GM18951 (cell line): ENCODE measurements at regions not wholly inside any gene's neighbourhood (a gene's known extent, or its start where the extent isn't known, plus 50 kb on each side); places are given as distances from the start of the nearest gene placed in this dataset.

Experiments used
- POLR2A ChIP-seq: IDR thresholded peaks from 4 replicates; pipeline ENCODE4 v1.6.1; 2011; ENCODE audit warnings: mild to moderate bottlenecking; ENCODE audit not compliant: insufficient read length, insufficient read depth; ENCODE audit errors: extremely low read depth
- in situ Hi-C: fragments of 300-500 bp; cut with MboI; formaldehyde crosslinking; loops from one replicate; pipeline ENCODE4 v1.12.0; 2022; ENCODE audit warnings: low sequenced_read_pairs, mixed read lengths, inconsistent platforms; ENCODE audit not compliant: unreplicated experiment

DNA sequence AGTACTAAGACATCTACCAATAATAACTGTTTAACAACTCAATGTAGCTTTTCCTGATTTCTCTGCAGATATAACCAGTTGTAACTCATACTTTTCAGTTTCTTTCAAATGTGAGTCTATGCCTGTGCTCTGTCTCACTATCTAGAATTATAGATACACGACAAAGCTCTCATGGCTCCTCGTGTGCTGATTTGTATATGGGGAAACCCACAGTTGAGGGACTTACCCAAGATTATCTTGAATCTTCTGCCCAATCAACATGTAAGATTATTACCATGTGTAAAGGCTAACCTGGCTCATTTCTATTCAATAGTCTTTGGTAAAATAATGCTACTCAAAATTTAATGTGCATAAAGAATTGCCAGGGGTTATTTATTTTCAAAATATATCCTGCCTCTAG is 554.4 kb downstream of the FBXO15 start:
- no peak for TF ChIP-seq POLR2A
- in situ Hi-C loops = no loop called here

DNA sequence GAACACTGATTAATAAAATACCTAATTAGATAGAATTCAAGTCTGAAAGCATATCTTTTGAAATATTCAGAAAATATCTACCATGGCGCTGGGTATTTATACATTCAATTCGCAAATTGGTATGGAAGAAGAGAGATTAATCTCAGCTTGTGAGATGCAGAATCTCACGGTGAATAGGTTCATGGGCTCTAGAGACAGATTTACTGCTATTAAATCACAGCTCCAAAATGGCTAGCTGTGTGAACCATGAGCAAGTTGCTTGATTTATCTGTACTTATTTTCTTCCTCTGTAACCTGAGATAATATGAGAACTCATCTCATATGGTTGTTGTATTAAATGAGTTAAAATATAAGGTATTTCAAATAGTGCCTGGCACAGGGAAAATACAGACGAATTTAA is 556.7 kb downstream of the FBXO15 start:
- TF ChIP-seq POLR2A = no peak
- in situ Hi-C loops = no loop called here

DNA sequence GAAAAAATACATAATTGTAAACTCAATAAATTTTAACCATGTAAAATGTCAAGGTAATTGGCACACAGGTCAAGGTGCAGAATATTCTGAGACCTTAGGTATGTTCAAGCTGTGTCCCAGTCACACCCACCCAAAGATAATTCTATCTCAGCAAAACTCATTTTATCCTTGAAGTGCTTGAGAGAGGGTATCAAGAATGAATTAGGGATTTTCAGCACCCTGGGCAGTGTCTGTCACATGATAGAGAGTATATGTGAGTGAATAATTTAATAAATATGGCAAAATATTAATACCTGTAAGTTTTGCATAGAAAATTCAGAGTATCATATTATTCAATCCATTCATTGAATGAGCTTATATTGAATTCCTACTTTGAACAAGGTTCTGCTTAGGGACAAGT is 567.9 kb downstream of the FBXO15 start:
- in situ Hi-C loops = no loop called here
- TF ChIP-seq POLR2A = no peak

DNA sequence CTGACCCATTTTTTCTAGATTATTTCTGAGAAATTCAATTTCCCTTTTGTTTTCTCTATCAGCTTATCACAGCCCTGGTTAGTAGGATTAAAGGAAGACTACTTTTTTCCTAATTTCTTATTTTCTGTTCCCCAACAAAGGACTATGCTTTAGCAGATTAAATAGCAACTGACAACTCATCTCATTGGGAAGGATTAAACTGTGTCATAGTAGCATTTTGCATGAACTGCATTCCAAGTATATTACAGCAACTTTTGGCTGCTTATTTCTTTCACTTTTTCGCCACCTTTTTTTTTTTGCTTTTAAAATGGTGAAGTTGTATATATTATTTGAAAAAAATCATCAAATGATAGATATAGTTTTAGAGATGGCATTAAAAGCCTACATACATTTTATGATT is 570.3 kb downstream of the FBXO15 start:
- TF ChIP-seq POLR2A = no peak

DNA sequence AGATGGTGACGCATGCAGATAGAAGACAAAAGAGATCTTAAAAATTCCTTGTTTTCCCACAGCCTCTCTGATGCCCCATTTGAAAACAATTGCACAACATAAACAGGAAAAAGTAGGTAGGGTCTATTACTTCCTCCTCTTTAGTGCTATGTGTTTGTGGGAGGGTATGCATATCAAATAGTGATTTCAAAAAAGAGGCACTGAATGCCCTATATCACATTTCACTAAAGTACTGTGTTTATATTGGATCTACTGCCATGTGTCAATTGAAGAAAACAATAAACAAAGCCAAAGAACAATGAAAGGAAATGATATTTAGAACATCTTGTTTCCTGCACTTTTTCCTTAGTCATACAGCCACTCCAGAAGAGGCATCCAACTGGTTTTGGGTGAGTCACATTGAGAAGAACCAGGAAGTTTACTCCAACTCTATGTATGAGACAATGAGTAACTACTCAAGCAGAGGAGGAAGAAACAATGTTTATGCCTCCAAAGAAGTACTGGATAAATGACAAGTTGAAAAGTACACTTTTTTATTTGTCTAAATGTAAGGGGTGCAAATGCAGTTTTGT is 583.6 kb downstream of the FBXO15 start:
- in situ Hi-C loops = no loop called here
- no peak for TF ChIP-seq POLR2A

More for the DNA sequence above, 570.3 kb downstream of the FBXO15 start:
- in situ Hi-C loops = no loop called here

DNA sequence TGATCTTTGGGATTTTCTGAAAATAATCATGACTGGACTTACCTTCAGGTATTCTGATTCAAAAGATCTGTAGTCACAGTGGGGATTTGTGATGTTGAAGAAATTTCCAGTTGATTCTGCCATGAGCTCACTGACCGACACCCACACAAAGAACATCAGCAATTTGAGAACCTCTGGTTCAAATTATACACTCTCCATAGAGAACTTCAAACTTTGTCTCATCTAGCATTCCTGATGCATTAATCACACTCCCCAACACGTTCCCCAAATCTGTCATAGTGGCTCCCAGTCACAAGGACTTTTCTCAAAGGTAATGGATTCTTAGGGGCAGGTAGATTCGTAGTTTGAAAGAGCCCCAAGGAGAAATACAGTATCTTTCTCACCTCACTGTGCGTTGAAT is 584.3 kb downstream of the FBXO15 start:
- in situ Hi-C loops = no loop called here
- TF ChIP-seq POLR2A = no peak

DNA sequence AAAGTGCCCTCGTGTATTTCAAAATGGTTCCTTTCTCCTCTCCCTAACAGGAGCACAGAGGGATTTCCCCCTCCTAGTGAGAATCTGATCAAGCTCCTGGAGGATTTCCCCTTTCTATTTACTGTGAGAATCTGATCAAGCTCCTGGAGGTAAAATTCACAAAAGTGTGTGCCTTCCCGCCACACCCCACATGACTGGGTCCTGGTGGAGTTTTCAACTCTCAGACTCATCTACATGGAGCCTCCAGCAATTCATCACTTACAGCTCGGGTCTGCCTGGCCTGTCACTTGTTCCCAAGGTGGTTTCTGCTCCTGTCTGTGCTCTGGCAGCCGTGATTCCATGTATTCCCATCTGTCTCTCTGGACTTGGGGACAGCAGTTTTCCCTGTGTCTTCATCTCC is 590.7 kb downstream of the FBXO15 start:
- in situ Hi-C loops = no loop called here
- no peak for TF ChIP-seq POLR2A

DNA sequence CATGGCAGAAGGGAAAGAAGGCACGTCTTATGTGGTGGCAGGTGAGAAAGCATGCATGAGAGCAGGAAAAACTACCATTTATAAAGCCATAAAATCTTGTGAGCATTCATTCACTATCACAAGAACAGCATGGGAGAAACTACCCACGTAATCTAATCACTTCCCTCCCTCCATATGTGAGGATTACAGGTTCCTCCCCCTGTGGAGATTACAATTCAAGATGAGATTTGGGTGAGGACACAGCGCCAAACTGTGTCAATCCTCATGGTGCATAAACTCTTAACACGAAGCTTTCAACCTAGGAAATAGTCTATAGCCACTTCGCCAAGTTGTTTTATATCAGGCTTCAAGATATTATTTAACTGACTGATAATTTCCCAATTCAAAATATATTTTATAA is 595.5 kb downstream of the FBXO15 start:
- in situ Hi-C loops = no loop called here
- no peak for TF ChIP-seq POLR2A

DNA sequence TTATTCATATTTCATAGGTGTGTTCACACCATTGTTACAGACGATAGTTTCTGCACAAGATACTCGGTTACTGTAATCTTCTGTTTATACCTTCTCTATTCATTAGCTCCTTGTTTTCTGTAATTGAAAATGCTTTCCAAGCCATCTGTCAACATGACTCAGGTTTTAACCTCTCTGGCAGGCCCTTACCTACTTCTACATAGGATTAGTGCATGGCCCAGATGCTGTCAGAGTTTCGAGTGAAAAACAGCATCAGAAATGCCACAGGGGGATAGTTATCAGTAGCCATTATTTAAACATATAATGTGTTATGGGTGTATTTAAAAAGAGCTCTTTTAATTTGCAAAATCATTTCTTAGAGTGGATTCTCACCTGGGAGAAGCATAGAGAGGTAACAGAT is 596.4 kb downstream of the FBXO15 start:
- in situ Hi-C loops = no loop called here
- TF ChIP-seq POLR2A = no peak

DNA sequence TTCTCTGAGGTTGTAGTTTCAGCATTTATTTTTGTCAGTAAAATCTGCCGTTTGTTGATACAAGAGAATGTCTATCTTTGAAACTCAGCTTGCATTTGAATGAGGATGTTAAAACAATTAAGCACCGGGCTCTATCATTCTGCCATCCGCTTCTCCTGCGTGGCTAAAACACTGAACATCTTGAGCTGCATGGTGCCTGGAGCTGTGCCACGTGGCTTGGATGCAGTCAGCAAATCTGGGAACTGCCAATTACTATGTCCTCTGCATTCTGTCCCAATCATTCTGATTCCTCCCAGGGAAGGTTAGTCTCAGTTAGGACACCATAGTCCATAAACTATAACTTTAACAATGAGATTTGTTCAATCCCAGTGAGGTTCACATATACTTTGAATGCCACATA is 598.4 kb downstream of the FBXO15 start:
- in situ Hi-C loops = no loop called here
- TF ChIP-seq POLR2A = no peak

DNA sequence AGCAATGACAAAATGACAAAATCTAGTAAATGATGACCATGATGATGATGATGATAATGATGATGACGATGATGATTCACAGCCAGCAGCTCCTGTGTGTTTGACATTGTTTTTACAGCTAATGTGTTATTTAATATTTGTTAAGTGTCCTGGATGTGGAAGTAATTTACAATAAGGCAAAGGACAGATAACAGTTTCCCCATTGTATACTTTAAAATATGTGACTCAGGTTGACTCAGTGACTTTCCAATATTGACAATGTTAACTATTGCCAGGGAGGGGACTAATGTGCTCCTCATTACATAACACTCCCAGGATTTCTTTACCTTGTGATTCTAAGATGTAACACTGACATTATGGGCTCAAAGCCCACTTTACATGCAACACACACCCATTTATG is 602.2 kb downstream of the FBXO15 start:
- in situ Hi-C loops = no loop called here
- TF ChIP-seq POLR2A = no peak

DNA sequence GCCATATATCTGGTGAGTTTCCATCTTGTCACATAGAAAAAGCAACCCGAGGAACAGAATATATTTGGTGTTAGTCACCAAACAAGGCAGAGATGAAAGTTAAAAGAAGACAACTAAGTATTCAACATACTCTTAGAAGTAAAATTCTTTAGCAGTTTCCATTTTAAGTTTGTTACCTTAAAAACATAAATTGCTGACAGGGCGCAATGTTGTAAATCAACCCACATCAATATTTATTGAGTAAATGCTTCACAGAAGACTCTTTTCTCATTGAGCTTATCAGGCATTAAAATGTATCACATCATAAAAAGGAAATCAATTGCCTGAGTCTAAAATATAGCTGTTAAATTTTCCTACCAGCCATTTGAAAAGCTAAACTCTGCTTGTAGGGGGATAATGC is 603.0 kb downstream of the FBXO15 start:
- TF ChIP-seq POLR2A = no peak
- in situ Hi-C loops = no loop called here

DNA sequence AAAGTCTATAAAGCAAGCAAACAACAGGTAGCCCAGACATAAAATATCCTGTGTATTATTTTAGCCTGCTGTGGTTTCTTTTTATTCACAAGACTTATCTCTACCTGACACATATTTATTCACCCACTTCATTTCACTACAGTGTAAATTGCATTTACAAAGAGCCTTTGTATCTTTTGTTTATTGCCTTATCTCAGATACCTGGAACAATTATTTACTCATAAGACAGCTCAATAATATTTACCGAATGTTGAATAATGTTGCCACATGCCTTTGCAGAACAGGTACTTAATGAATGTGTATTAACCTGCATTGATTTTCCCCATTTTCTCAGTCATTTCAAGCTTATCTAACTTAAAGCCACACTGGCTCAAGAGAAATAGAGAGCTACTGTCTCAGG is 603.6 kb downstream of the FBXO15 start:
- in situ Hi-C loops = no loop called here
- no peak for TF ChIP-seq POLR2A

DNA sequence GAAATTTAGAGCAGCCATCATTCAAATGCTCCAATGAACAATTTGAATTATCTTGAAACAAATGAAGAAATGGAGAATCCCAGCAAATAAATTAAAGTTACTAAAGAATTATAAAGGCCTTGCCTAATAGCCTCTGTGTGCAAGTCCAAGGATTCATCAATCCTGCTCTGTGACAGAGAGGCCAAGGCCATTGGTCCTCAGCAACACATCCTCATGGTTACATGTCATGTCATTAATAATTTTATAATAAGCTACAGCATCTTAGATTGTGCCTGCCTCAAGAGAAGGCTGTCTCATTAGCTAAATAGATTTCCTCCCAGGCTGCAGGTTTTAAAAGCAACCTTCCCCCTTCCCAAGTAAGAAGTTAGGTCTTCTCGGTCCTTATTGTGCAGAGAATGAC is 611.6 kb downstream of the FBXO15 start:
- no peak for TF ChIP-seq POLR2A
- in situ Hi-C loops = no loop called here

DNA sequence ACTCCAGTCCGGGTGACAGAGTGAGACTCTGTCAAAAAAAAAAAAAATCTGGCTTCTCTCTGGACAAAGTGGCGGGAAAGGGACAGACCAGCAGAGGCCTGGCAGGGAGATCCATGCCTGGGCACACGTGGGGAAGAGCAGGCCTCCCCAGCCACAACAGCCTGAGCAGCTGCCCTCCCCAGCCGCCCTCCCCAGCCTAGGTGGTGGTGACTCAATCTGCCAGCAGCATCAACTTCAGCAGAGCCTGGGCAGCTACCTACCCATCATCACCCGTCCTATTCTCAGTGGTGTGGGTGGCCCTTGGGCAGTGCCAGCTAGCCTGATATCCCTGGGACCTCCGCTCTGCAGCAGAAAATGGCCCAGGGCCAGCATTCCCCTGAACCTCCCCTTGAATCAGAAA is 612.4 kb downstream of the FBXO15 start:
- no peak for TF ChIP-seq POLR2A
- in situ Hi-C loops = no loop called here

DNA sequence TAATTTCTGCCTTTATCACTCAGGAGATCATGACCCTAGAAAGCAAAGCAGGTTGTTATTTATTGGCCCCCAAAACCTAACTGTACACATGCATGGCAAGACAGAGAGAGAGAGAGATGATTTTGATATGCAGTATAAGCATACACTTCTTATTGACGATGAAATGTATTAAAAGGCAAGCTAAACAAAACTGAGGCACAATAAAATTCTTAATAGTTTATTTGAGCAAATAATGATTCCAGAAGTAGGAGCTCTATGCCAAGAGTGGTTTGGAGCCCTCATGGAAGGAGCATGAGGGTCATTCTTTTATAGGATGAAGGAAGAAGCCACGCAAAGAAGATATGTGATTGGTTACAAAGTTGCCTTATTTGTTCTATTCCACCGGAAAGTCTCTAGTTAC is 616.0 kb downstream of the FBXO15 start:
- in situ Hi-C loops = no loop called here

DNA sequence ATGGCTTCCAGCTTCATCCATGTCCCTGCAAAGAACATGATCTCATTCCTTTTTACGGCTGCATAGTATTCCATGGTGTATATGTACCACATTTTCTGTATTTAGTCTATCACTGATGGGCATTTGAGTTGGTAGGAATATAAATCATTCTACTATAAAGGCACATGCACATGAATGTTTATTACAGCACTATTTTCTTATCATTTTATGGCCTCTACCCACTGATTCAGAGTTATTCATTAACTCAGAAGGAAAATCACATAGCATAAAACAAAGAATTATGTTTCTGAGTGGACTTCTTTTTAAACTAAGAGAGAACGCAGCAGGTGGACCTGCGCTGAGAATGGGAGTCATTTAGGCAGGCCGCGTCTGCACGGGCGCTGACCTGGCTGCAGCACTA is 619.6 kb downstream of the FBXO15 start:
- in situ Hi-C loops = no loop called here
- no peak for TF ChIP-seq POLR2A

More for the DNA sequence above, 616.0 kb downstream of the FBXO15 start:
- TF ChIP-seq POLR2A = no peak
